ENCODE measurements at regions not wholly inside any gene's neighbourhood (a gene's known extent, or its start where the extent isn't known, plus 50 kb on each side); places are given as distances from the start of the nearest gene placed in this dataset.

DNA sequence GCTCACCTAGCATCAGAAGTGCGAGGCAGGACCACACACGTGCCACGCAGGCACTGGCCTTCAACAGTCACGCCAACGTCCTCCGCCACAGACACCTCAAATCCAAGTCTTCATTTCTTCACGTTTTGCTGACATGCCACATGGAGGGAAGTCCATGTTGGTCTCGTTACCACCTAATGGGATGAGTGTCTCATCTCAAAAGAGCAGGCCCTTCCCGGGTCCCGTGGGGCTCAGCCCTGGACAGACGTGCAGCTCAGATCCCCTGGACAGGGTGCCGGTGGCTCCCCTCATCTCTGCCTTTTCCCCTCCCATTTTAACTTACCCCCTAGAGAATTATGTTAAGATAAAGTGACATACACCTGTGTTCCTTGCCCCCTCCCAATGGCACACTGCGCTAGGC lies 76.8 kb downstream of the MRPL36 start (continued):
- TF ChIP-seq, protein P1, sequence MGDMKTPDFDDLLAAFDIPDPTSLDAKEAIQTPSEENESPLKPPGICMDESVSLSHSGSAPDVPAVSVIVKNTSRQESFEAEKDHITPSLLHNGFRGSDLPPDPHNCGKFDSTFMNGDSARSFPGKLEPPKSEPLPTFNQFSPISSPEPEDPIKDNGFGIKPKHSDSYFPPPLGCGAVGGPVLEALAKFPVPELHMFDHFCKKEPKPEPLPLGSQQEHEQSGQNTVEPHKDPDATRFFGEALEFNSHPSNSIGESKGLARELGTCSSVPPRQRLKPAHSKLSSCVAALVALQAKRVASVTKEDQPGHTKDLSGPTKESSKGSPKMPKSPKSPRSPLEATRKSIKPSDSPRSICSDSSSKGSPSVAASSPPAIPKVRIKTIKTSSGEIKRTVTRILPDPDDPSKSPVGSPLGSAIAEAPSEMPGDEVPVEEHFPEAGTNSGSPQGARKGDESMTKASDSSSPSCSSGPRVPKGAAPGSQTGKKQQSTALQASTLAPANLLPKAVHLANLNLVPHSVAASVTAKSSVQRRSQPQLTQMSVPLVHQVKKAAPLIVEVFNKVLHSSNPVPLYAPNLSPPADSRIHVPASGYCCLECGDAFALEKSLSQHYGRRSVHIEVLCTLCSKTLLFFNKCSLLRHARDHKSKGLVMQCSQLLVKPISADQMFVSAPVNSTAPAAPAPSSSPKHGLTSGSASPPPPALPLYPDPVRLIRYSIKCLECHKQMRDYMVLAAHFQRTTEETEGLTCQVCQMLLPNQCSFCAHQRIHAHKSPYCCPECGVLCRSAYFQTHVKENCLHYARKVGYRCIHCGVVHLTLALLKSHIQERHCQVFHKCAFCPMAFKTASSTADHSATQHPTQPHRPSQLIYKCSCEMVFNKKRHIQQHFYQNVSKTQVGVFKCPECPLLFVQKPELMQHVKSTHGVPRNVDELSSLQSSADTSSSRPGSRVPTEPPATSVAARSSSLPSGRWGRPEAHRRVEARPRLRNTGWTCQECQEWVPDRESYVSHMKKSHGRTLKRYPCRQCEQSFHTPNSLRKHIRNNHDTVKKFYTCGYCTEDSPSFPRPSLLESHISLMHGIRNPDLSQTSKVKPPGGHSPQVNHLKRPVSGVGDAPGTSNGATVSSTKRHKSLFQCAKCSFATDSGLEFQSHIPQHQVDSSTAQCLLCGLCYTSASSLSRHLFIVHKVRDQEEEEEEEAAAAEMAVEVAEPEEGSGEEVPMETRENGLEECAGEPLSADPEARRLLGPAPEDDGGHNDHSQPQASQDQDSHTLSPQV (IDR thresholded peaks at IDR 0.05) = no peak
- TF ChIP-seq HCFC1 (IDR thresholded peaks at IDR 0.05; ENCODE audit: low read length) = no peak
- no peak for TF ChIP-seq BCL11A (IDR thresholded peaks at IDR 0.05; ENCODE audit: low read depth, low read length)
- no peak for TF ChIP-seq ZNF207 (IDR thresholded peaks at IDR 0.05; ENCODE audit: borderline replicate concordance)
- no peak for TF ChIP-seq EGR1 (IDR thresholded peaks at IDR 0.05; ENCODE audit: borderline replicate concordance in 1 of 2, low read depth in 2 of 2, low read length in 2 of 2)
- no peak for TF ChIP-seq ZZZ3 (IDR thresholded peaks at IDR 0.05; ENCODE audit: control insufficient read depth, insufficient read length, low read depth)
- TF ChIP-seq NR2C1 (IDR thresholded peaks at IDR 0.05) = no peak

DNA sequence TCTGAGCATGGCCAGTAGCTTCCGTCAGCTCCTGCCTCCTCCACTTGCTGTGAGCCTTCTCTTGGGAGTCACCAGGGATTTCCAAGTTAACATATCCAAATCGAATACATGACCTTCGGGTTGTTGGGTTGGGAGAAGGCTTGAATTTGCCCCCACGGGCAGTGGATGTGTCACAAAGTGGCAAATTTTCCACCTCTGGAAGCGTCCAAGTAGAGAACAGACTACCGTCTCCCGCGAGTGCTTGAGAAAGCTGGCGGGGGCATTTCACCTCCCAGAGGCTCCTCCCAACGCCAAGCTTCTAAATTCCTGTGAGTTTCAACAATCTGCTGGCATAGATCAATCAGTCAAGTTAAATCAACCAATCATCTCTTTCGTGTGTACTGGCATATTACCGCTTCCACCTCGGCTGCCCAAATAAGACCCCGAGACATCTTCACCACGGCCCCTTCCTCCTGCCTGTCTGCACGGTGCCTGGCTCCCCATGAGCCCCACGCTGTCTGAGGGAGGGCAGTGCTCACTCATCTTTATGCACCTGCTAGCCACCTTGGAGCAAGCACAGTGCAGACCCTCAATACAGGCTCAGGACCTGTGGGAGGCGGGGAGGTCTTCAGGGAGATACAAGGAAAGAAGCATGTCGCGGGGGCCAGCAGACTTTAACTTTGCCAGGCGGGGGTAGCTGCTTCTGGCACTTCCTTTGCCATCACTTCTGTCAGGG lies 79.1 kb downstream of the MRPL36 start:
- ChIA-PET RAD21 (ENCODE audit: unreplicated experiment) (no interaction called here), CTCF (interaction anchor here (1.4 kb wide), 1 partner anchor 18 kb away, joined by 4 read pairs; no protein-coding TSS in a partner anchor), SMC1A (ENCODE audit: uncharacterized antibody, unreplicated experiment) (no interaction called here), POLR2A (no interaction called here)
- no TSS peak for BruUV-seq (replicated peaks)
- Histone ChIP-seq H3K36me3 (ENCODE audit: control insufficient read depth in 2 of 2, insufficient read depth in 2 of 2, low read length in 1 of 2) (no peaks in the 10 kb centered on the region), H3K4me2 (ENCODE audit: control insufficient read depth, insufficient read depth) (no peak overlapping the region), H3K27me3 (replicated peaks in 1 of 2; ENCODE audit: control insufficient read depth in 2 of 2, insufficient read depth in 2 of 2, low read length in 1 of 2) (peaks cover 4 to 6% of the 10 kb centered on the region in 2 experiments), H3K9ac (ENCODE audit: control insufficient read depth, insufficient read depth, low read length) (no peak overlapping the region), H3K79me2 (ENCODE audit: control insufficient read depth, insufficient read depth, low read length) (no peaks in the 10 kb centered on the region), H4K20me1 (ENCODE audit: control insufficient read depth, insufficient read depth) (no peaks in the 10 kb centered on the region), H2AFZ (ENCODE audit: control insufficient read depth, low read depth, low read length) (no peak overlapping the region), H3K27ac (ENCODE audit: control insufficient read depth, insufficient read depth) (no peak overlapping the region), H3K4me3 (no peak overlapping the region), H3K4me1 (ENCODE audit: control insufficient read depth, insufficient read depth, low read length) (no peaks in the 10 kb centered on the region), H3K9me3 (replicated peaks; ENCODE audit: control insufficient read depth, insufficient read depth, low read length) (no peaks in the 10 kb centered on the region; the same call in 2 of the 3 replicates)
- 42% methylated on average over 21 of the region's 21 CpGs for WGBS (ENCODE audit: insufficient coverage, insufficient replicate concordance, low lambda C conversion rate, missing lambda C conversion rate)
- ATAC-seq = no peak
- intact Hi-C loops (cut with micrococcal nuclease; ENCODE audit: unreplicated experiment) = no loop called here
- no peak for DNase-seq (ENCODE audit: low read depth, low spot score)
- FAIRE-seq = no peak
- in situ Hi-C loops (cut with MboI) = no loop called here
- TF ChIP-seq KDM1A (IDR thresholded peaks at IDR 0.05; ENCODE audit: borderline replicate concordance) (no peak), NFXL1 (IDR thresholded peaks at IDR 0.05; ENCODE audit: borderline replicate concordance) (no peak), ZNF274 (IDR thresholded peaks at IDR 0.05; ENCODE audit: insufficient read depth, insufficient read length) (no peak)
- TF ChIP-seq, protein P2, sequence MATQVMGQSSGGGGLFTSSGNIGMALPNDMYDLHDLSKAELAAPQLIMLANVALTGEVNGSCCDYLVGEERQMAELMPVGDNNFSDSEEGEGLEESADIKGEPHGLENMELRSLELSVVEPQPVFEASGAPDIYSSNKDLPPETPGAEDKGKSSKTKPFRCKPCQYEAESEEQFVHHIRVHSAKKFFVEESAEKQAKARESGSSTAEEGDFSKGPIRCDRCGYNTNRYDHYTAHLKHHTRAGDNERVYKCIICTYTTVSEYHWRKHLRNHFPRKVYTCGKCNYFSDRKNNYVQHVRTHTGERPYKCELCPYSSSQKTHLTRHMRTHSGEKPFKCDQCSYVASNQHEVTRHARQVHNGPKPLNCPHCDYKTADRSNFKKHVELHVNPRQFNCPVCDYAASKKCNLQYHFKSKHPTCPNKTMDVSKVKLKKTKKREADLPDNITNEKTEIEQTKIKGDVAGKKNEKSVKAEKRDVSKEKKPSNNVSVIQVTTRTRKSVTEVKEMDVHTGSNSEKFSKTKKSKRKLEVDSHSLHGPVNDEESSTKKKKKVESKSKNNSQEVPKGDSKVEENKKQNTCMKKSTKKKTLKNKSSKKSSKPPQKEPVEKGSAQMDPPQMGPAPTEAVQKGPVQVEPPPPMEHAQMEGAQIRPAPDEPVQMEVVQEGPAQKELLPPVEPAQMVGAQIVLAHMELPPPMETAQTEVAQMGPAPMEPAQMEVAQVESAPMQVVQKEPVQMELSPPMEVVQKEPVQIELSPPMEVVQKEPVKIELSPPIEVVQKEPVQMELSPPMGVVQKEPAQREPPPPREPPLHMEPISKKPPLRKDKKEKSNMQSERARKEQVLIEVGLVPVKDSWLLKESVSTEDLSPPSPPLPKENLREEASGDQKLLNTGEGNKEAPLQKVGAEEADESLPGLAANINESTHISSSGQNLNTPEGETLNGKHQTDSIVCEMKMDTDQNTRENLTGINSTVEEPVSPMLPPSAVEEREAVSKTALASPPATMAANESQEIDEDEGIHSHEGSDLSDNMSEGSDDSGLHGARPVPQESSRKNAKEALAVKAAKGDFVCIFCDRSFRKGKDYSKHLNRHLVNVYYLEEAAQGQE (IDR thresholded peaks at IDR 0.05; ENCODE audit: low read depth, low read length) = no peak

Measured in GM12878 (cell line).